DND-41 (cell line): ENCODE measurements at regions not wholly inside any gene's neighbourhood (a gene's known extent, or its start where the extent isn't known, plus 50 kb on each side); places are given as distances from the start of the nearest gene placed in this dataset.

Experiments
- CTCF ChIP-seq: IDR thresholded peaks from 2 replicates; pipeline ENCODE4 v1.5.1; 2012; ENCODE audit warnings: borderline replicate concordance, low read length, moderate library complexity, mild to moderate bottlenecking; ENCODE audit not compliant: poor library complexity, severe bottlenecking; ENCODE audit errors: extremely low read depth
- EZH2 ChIP-seq: IDR thresholded peaks from 3 replicates; pipeline ENCODE4 v1.6.1; 2012; ENCODE audit warnings: borderline replicate concordance, low read depth, mild to moderate bottlenecking, moderate library complexity, low read length, inconsistent platforms; ENCODE audit not compliant: severe bottlenecking

GRCh38 chrX:150306002-150306401 lies 57.1 kb upstream of the MAMLD1 start:
- no peak for TF ChIP-seq CTCF
- no peak for TF ChIP-seq EZH2
